K562 (cell line): ENCODE measurements at regions not wholly inside any gene's neighbourhood (a gene's known extent, or its start where the extent isn't known, plus 50 kb on each side); places are given as distances from the start of the nearest gene placed in this dataset.

Experiments used
- ATAC-seq: fragments of 200-7000 bp; cut with Tn5 transposase; 3 replicates; pipeline ENCODE4 v1.9.1; 2020; ENCODE audit warnings: moderate library complexity
- BruUV-seq: library from RNA; stranded (reverse); fragments of 400-500 nt; replicated peaks from 2 replicates; lab custom pipeline; 2021; lab: Mats Ljungman, UMichigan
- CTCF ChIA-PET: fragments of 300-600 bp; formaldehyde crosslinking; extraction: SDS; loops from one replicate; lab custom pipeline; 2021; ENCODE audit warnings: low intra/inter-chr PET ratio; lab: Yijun Ruan, JAX
- POLR2A ChIA-PET: fragments of 300-600, 350-650 bp; sonication (Branson Sonifier 250); formaldehyde crosslinking; extraction: SDS; loops from one replicate; lab custom pipeline; 2021; ENCODE audit warnings: antibody characterized with exemption, inconsistent platforms; lab: Yijun Ruan, JAX
- DNase-seq, 4 experiments: peaks; one replicate each; pipeline versions ENCODE4 v3.0.0 to v3.0.0-alpha.2; 2011 to 2018; ENCODE audit warnings: low spot score in 3 of 4, mixed read lengths in 3 of 4; ENCODE audit errors: extremely low read depth in 1 of 4
- FAIRE-seq: peaks from 2 replicates; lab custom pipeline; 2011; peaks lifted over from hg19 to GRCh38; lab: Jason Lieb, UNC
- H2AFZ ChIP-seq: 2 replicates; pipeline ENCODE4 v1.6.0; 2011; ENCODE audit warnings: low read depth, low read length, control low read depth, inconsistent platforms
- H3K27ac ChIP-seq: fragments of 200-600 bp; 3 replicates; pipeline ENCODE4 v1.8.0; 2011; ENCODE audit warnings: low read depth, mild to moderate bottlenecking, control low read depth, inconsistent platforms, low read length, moderate library complexity, mixed read lengths; ENCODE audit errors: extremely low read depth
- H3K27me3 ChIP-seq, 2 experiments: fragments of 300-600 bp in 1 of 2; 2 replicates in 1 of 2; 3 replicates in 1 of 2; pipeline versions ENCODE4 v1.6.0 to v1.8.0; 2011; ENCODE audit warnings: inconsistent platforms in 2 of 2, low read length in 2 of 2, mild to moderate bottlenecking in 1 of 2, mixed read lengths in 1 of 2, moderate library complexity in 1 of 2; ENCODE audit not compliant: control insufficient read depth in 2 of 2, insufficient read depth in 2 of 2
- H3K36me3 ChIP-seq: fragments of 300-600 bp; 3 replicates; pipeline ENCODE4 v1.8.0; 2011; ENCODE audit warnings: mild to moderate bottlenecking, low read length, inconsistent platforms; ENCODE audit not compliant: control insufficient read depth, insufficient read depth
- H3K4me1 ChIP-seq, 2 experiments: fragments of 200-600 bp in 1 of 2; replicated peaks in 1 of 2; 2 replicates in 1 of 2; 3 replicates in 1 of 2; pipeline versions ENCODE4 v1.5.1 to v1.8.0; 2011; ENCODE audit warnings: inconsistent platforms in 2 of 2, low read length in 2 of 2, mild to moderate bottlenecking in 1 of 2, mixed read lengths in 1 of 2, moderate library complexity in 1 of 2; ENCODE audit not compliant: control insufficient read depth in 2 of 2, insufficient read depth in 2 of 2
- H3K4me2 ChIP-seq: 2 replicates; pipeline ENCODE4 v1.6.1; 2011; ENCODE audit warnings: low read length, control low read depth, inconsistent platforms, mixed read lengths; ENCODE audit not compliant: insufficient read depth
- H3K4me3 ChIP-seq: fragments of 200-600 bp; sonication (generic), shearing (Covaris generic); 2 replicates; pipeline ENCODE4 v1.5.1; 2016; ENCODE audit warnings: control low read depth, inconsistent platforms
- H3K79me2 ChIP-seq: fragments of 200-600 bp; 3 replicates; pipeline ENCODE4 v1.8.0; 2011; ENCODE audit warnings: low read length, inconsistent platforms; ENCODE audit not compliant: control insufficient read depth, insufficient read depth
- H3K9ac ChIP-seq, 2 experiments: 2 replicates each; pipeline versions ENCODE4 v1.6.0 to v1.6.1; 2011; ENCODE audit warnings: low read depth in 2 of 2, low read length in 2 of 2, control low read depth in 1 of 2, inconsistent platforms in 1 of 2, mild to moderate bottlenecking in 1 of 2, mixed read lengths in 1 of 2; ENCODE audit not compliant: insufficient read depth in 1 of 2
- H3K9me1 ChIP-seq: one replicate; pipeline ENCODE4 v1.6.0; 2011; ENCODE audit warnings: inconsistent platforms, mild to moderate bottlenecking, low read length, moderate library complexity; ENCODE audit not compliant: control insufficient read depth, insufficient read depth
- H3K9me3 ChIP-seq: replicated peaks from 2 replicates; pipeline ENCODE4 v1.5.1; 2011; ENCODE audit warnings: low read depth, low read length, inconsistent platforms; ENCODE audit not compliant: control insufficient read depth, insufficient read depth
- H4K20me1 ChIP-seq: replicated peaks from 2 replicates; pipeline ENCODE4 v1.6.1; 2011; ENCODE audit warnings: low read length, inconsistent platforms, mixed read lengths; ENCODE audit not compliant: control insufficient read depth, insufficient read depth
- HIVEP1 ChIP-seq: fragments of 250-450 bp; sonication (Bioruptor Pico); IDR thresholded peaks from 2 replicates; pipeline ENCODE4 v1.4.0; 2020; ENCODE audit warnings: mild to moderate bottlenecking
- PHB ChIP-seq: fragments of 250-450 bp; sonication (Bioruptor Pico); IDR thresholded peaks from 2 replicates; pipeline ENCODE4 v1.5.0; 2021
- POLR2AphosphoS2 ChIP-seq: IDR thresholded peaks from 2 replicates; pipeline ENCODE4 v1.6.1; 2012; ENCODE audit warnings: low read length, improper control_type of control experiment
- TBP ChIP-seq: optimal IDR thresholded peaks from 2 replicates; pipeline ENCODE3; 2011; ENCODE audit warnings: low read depth, low read length, improper control_type of control experiment
- YBX1 ChIP-seq: fragments of 450-650 bp; IDR thresholded peaks from 2 replicates; pipeline ENCODE4 v1.7.1; 2016; ENCODE audit warnings: mild to moderate bottlenecking
- WGBS: fragments of 100-300 bp; shearing (Covaris generic); methylation state at CpG from one replicate; pipeline ENCODE4 v1.1.6; 2016; ENCODE audit warnings: low coverage, mixed read lengths; ENCODE audit not compliant: insufficient coverage; ENCODE audit errors: missing lambda C conversion rate; 5-methylcytosine and 5-hydroxymethylcytosine counted together
- in situ Hi-C: fragments of 300-500 bp; cut with MboI; formaldehyde crosslinking; loops from 4 replicates; pipeline ENCODE4 v1.15.0; 2018; ENCODE audit warnings: inconsistent platforms, mixed read lengths
- intact Hi-C: fragments of 100-400 bp; cut with micrococcal nuclease; formaldehyde crosslinking; loops from 2 replicates; pipeline ENCODE4 v1.14.2; 2022
- TF ChIP-seq, protein P1 (sequence below): fragments of 450-650 bp; formaldehyde crosslinking; IDR thresholded peaks from 2 replicates; pipeline ENCODE4 v1.4.0; 2020; ENCODE audit warnings: mild to moderate bottlenecking, mixed read lengths

DNA sequence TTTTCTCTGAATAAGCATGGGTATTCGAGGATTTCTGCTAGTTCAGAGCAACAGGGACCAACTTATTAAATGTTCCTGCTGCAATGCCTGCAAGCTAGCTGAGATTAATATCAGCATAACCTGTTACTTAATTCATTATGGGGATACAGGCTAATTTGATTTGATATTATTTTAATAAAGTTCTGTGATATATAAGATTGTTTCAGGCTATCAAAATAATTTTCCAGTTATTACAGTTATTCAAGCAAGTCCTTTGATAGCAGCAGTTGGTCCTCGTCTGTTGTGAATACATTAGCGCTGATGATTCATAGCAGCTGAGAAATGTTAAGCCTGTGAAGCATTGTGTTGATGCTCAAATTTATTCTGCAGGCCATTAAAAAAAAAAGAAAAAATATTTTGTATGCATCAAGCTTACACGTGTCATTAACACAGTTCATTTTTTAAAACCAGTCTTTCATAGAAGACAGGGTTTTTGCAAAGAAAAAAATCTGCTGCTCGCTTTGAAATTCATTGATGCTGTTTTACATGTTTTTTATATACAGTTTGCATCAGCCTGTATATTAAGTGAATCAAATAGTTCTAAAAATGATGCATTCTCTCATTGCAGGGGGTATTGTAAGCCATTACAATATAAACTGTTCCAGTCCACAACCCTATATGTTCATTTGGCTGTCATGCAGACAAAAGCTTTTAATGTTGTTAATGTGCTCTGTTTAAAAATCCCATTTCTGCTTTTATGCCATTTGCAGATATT is 482.5 kb downstream of the BCL11A start:
- WGBS: 1% methylated on average over 5 of the region's 5 CpGs
- DNase-seq (no peak), FAIRE-seq (no peak)
- Histone ChIP-seq H3K27me3 (peaks cover 3 to 4% of the 10 kb centered on the region in 2 experiments; a peak in 2 of 5 replicates), H3K4me2 (no peak overlapping the region), H4K20me1 (no peaks in the 10 kb centered on the region), H3K27ac (no peak overlapping the region), H3K9me3 (no peaks in the 10 kb centered on the region)
- in situ Hi-C loops: no loop called here
- CTCF ChIA-PET: no interaction called here
- TF ChIP-seq TBP (no peak), HIVEP1 (CRISPR knock-in tag) (no peak), PHB (CRISPR knock-in tag) (no peak), YBX1 (no peak), POLR2AphosphoS2 (no peak)
- TF ChIP-seq, protein P1, sequence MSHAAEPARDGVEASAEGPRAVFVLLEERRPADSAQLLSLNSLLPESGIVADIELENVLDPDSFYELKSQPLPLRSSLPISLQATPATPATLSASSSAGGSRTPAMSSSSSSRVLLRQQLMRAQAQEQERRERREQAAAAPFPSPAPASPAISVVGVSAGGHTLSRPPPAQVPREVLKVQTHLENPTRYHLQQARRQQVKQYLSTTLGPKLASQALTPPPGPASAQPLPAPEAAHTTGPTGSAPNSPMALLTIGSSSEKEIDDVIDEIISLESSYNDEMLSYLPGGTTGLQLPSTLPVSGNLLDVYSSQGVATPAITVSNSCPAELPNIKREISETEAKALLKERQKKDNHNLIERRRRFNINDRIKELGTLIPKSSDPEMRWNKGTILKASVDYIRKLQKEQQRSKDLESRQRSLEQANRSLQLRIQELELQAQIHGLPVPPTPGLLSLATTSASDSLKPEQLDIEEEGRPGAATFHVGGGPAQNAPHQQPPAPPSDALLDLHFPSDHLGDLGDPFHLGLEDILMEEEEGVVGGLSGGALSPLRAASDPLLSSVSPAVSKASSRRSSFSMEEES (CRISPR knock-in tag): no peak
- TF ChIP-seq, all 486 proteins: peak for 0
- Histone ChIP-seq H3K4me3 (no peak overlapping the region), H3K9me1 (no peaks in the 10 kb centered on the region), H3K4me1 (no peaks in the 10 kb centered on the region), H2AFZ (no peak overlapping the region), H3K9ac (no peak overlapping the region), H3K79me2 (no peaks in the 10 kb centered on the region), H3K36me3 (no peaks in the 10 kb centered on the region)
- no TSS peak for BruUV-seq
- POLR2A ChIA-PET: no interaction called here
- no peak for ATAC-seq
- intact Hi-C loops: no loop called here
